HepG2 (cell line): ENCODE measurements at regions not wholly inside any gene's neighbourhood (a gene's known extent, or its start where the extent isn't known, plus 50 kb on each side); places are given as distances from the start of the nearest gene placed in this dataset.

Experiments
- AHR ChIP-seq: IDR thresholded peaks from 2 replicates; pipeline ENCODE4 v1.6.1; 2018; ENCODE audit warnings: missing genetic modification reagents, missing compliant biosample characterization
- ATF1 ChIP-seq: IDR thresholded peaks from 2 replicates; pipeline ENCODE4 v1.6.1; 2016; ENCODE audit warnings: mild to moderate bottlenecking, control low read depth
- CBX2 ChIP-seq, 2 experiments: fragments of 200-600 bp in 1 of 2; sonication (generic); formaldehyde crosslinking in 1 of 2; IDR thresholded peaks; 2 replicates each; pipeline versions ENCODE4 v1.7.0 to v1.8.1; 2018 to 2022; ENCODE audit warnings: low read depth in 2 of 2, low read length in 1 of 2, mild to moderate bottlenecking in 1 of 2, missing genetic modification reagents in 1 of 2
- ELF3 ChIP-seq: IDR thresholded peaks from 2 replicates; pipeline ENCODE4 v1.6.1; 2016; ENCODE audit warnings: missing genetic modification reagents, missing compliant biosample characterization
- ETV5 ChIP-seq: IDR thresholded peaks from 2 replicates; pipeline ENCODE4 v1.6.1; 2018; ENCODE audit warnings: missing biosample characterization, missing genetic modification reagents, inconsistent platforms, borderline replicate concordance
- HMGA1 ChIP-seq: sonication (generic); formaldehyde crosslinking; conservative IDR thresholded peaks from 2 replicates; pipeline ENCODE4 v1.4.0; 2020; ENCODE audit warnings: missing genetic modification reagents
- HNF4A ChIP-seq: sonication (generic); formaldehyde crosslinking; IDR thresholded peaks from 2 replicates; pipeline ENCODE4 v1.4.0; 2020; ENCODE audit warnings: missing genetic modification reagents
- JUNB ChIP-seq: sonication (generic); formaldehyde crosslinking; IDR thresholded peaks from 2 replicates; pipeline ENCODE4 v1.8.0; 2022; ENCODE audit warnings: missing genetic modification reagents, mild to moderate bottlenecking, borderline replicate concordance
- KLF13 ChIP-seq: sonication (generic); formaldehyde crosslinking; IDR thresholded peaks from 2 replicates; pipeline ENCODE4 v1.4.0; 2020; ENCODE audit warnings: mild to moderate bottlenecking, missing genetic modification reagents
- MXD3 ChIP-seq: IDR thresholded peaks from 2 replicates; pipeline ENCODE4 v1.6.1; 2016; ENCODE audit warnings: mild to moderate bottlenecking, missing biosample characterization, missing genetic modification reagents
- NCOA1 ChIP-seq: sonication (generic); formaldehyde crosslinking; IDR thresholded peaks from 2 replicates; pipeline ENCODE4 v1.9.0; 2021; ENCODE audit warnings: missing genetic modification reagents
- NFKBIZ ChIP-seq: IDR thresholded peaks from 2 replicates; pipeline ENCODE4 v1.6.1; 2018; ENCODE audit warnings: missing genetic modification reagents, missing compliant biosample characterization
- NR2F2 ChIP-seq: IDR thresholded peaks from 2 replicates; pipeline ENCODE4 v1.6.1; 2012; ENCODE audit warnings: low read depth, inconsistent platforms, borderline replicate concordance
- PAX8 ChIP-seq: sonication (generic); formaldehyde crosslinking; IDR thresholded peaks from 2 replicates; pipeline ENCODE4 v1.8.0; 2022; ENCODE audit warnings: mild to moderate bottlenecking, missing genetic modification reagents, borderline replicate concordance
- RXRB ChIP-seq: IDR thresholded peaks from 2 replicates; pipeline ENCODE4 v1.6.1; 2016; ENCODE audit warnings: borderline replicate concordance, missing genetic modification reagents, missing compliant biosample characterization
- TARDBP ChIP-seq: sonication (generic); formaldehyde crosslinking; IDR thresholded peaks from 2 replicates; pipeline ENCODE4 v1.8.0; 2022; ENCODE audit warnings: mild to moderate bottlenecking, missing genetic modification reagents
- TBP ChIP-seq: sonication (generic); formaldehyde crosslinking; IDR thresholded peaks from 2 replicates; pipeline ENCODE4 v1.5.0; 2020; ENCODE audit warnings: missing genetic modification reagents
- ZBTB34 ChIP-seq: sonication (generic); formaldehyde crosslinking; IDR thresholded peaks from 2 replicates; pipeline ENCODE4 v1.8.0; 2022; ENCODE audit warnings: mild to moderate bottlenecking, missing genetic modification reagents
- ZC3H13 ChIP-seq: sonication (generic); formaldehyde crosslinking; IDR thresholded peaks from 2 replicates; pipeline ENCODE4 v1.8.1; 2023; ENCODE audit warnings: mild to moderate bottlenecking, missing genetic modification reagents, moderate library complexity
- ZFYVE20 ChIP-seq: sonication (generic); formaldehyde crosslinking; IDR thresholded peaks from 2 replicates; pipeline ENCODE4 v1.8.0; 2023; ENCODE audit warnings: low read depth, mild to moderate bottlenecking, moderate library complexity, missing genetic modification reagents, borderline replicate concordance
- ZNF205 ChIP-seq: IDR thresholded peaks from 2 replicates; pipeline ENCODE4 v1.6.1; 2018; ENCODE audit warnings: missing biosample characterization, missing genetic modification reagents
- ZNF33A ChIP-seq: sonication (generic); formaldehyde crosslinking; IDR thresholded peaks from 2 replicates; pipeline ENCODE4 v1.5.1; 2020; ENCODE audit warnings: missing genetic modification reagents, mild to moderate bottlenecking, moderate library complexity, borderline replicate concordance
- ZNF558 ChIP-seq: sonication (generic); formaldehyde crosslinking; IDR thresholded peaks from 2 replicates; pipeline ENCODE4 v1.9.0; 2022; ENCODE audit warnings: mild to moderate bottlenecking, missing genetic modification reagents, borderline replicate concordance
- ZNF605 ChIP-seq: sonication (generic); formaldehyde crosslinking; IDR thresholded peaks from 2 replicates; pipeline ENCODE4 v1.8.0; 2022; ENCODE audit warnings: mild to moderate bottlenecking, missing genetic modification reagents
- ZNF670 ChIP-seq: sonication (generic); formaldehyde crosslinking; IDR thresholded peaks from 2 replicates; pipeline ENCODE4 v1.8.0; 2022; ENCODE audit warnings: mild to moderate bottlenecking, missing genetic modification reagents, borderline replicate concordance
- ZNF713 ChIP-seq: sonication (generic); formaldehyde crosslinking; IDR thresholded peaks from 2 replicates; pipeline ENCODE4 v1.4.0; 2020; ENCODE audit warnings: mild to moderate bottlenecking, missing genetic modification reagents
- ZNF841 ChIP-seq: sonication (generic); formaldehyde crosslinking; IDR thresholded peaks from 2 replicates; pipeline ENCODE4 v1.8.1; 2023; ENCODE audit warnings: missing genetic modification reagents, borderline replicate concordance
- ZNF878 ChIP-seq: sonication (generic); formaldehyde crosslinking; IDR thresholded peaks from 2 replicates; pipeline ENCODE4 v1.8.1; 2023; ENCODE audit warnings: mild to moderate bottlenecking, missing genetic modification reagents, moderate library complexity
- ZSCAN29 ChIP-seq: sonication (generic); formaldehyde crosslinking; conservative IDR thresholded peaks from 2 replicates; pipeline ENCODE4 v1.4.0; 2020; ENCODE audit warnings: mild to moderate bottlenecking, missing genetic modification reagents

- TF ChIP-seq NFKBIZ (CRISPR knock-in tag) = peak; percentile 43; the same call in 1 of the 2 replicates
- peak; percentile 37; the same call in 1 of the 2 replicates for TF ChIP-seq ZNF878 (CRISPR knock-in tag)
- TF ChIP-seq ZSCAN29 (CRISPR knock-in tag) = no peak
- TF ChIP-seq ATF1 (CRISPR knock-in tag) = no peak
- no peak for TF ChIP-seq ZNF841 (CRISPR knock-in tag)
- no peak for TF ChIP-seq ZC3H13
- TF ChIP-seq ZNF558 (CRISPR knock-in tag) = no peak
- no peak for TF ChIP-seq MXD3
- no peak; the same call in 1 of the 2 replicates for TF ChIP-seq JUNB (CRISPR knock-in tag)
- no peak for TF ChIP-seq NR2F2
- TF ChIP-seq ZBTB34 (CRISPR knock-in tag) = 0 out of 2 replicates have a peak, but pooled peaks have one; percentile 32
- no peak for TF ChIP-seq NCOA1
- no peak for TF ChIP-seq ZNF713 (CRISPR knock-in tag)
- TF ChIP-seq ZFYVE20 = no peak
- TF ChIP-seq ELF3 (CRISPR knock-in tag) = peak; percentile 79
- no peak for TF ChIP-seq ZNF33A
- no peak for TF ChIP-seq AHR (CRISPR knock-in tag)
- TF ChIP-seq CBX2 (IDR thresholded peaks at IDR 0.05; ENCODE audit: low read depth, low read length) = no peak
- no peak for TF ChIP-seq CBX2 (CRISPR knock-in tag; IDR thresholded peaks at IDR 0.05; ENCODE audit: low read depth)
- no peak for TF ChIP-seq KLF13 (CRISPR knock-in tag)
- TF ChIP-seq PAX8 (CRISPR knock-in tag) = no peak
- TF ChIP-seq TARDBP = peak; percentile 63; the same call in 1 of the 2 replicates
- no peak for TF ChIP-seq ZNF605 (CRISPR knock-in tag)
- TF ChIP-seq ETV5 = peak; percentile 36; the same call in 1 of the 2 replicates
- TF ChIP-seq ZNF670 (CRISPR knock-in tag) = 0 out of 2 replicates have a peak, but pooled peaks have one; percentile 63
- no peak for TF ChIP-seq TBP
- peak; percentile 47; the same call in 1 of the 2 replicates for TF ChIP-seq ZNF205
- no peak for TF ChIP-seq HMGA1 (CRISPR knock-in tag)
- TF ChIP-seq RXRB (CRISPR knock-in tag) = peak; percentile 90
- TF ChIP-seq HNF4A (CRISPR knock-in tag) = peak; percentile 83; the same call in 1 of the 2 replicates
Measured at GRCh38 chr4:123599061-123599919, 202.7 kb downstream of the SPRY1 start (continued).
